ENCODE measurements at regions not wholly inside any gene's neighbourhood (a gene's known extent, or its start where the extent isn't known, plus 50 kb on each side); places are given as distances from the start of the nearest gene placed in this dataset.

- no peak for DNase-seq
Observed at GRCh38 chr19:30778961-30779715, 407.0 kb downstream of the ZNF536 start.

GRCh38 chr19:30778061-30778460 is 405.9 kb downstream of the ZNF536 start:
- no peak for DNase-seq

GRCh38 chr19:30775956-30776355 is 403.8 kb downstream of the ZNF536 start:
- DNase-seq = no peak

GRCh38 chr19:30774252-30774766 is 402.1 kb downstream of the ZNF536 start:
- DNase-seq = no peak

- DNase-seq = no peak
Observed at GRCh38 chr19:30762651-30763050, 390.5 kb downstream of the ZNF536 start.

GRCh38 chr19:30760014-30760413 is 387.8 kb downstream of the ZNF536 start:
- DNase-seq = no peak

GRCh38 chr19:30757837-30758617 is 385.8 kb downstream of the ZNF536 start:
- no peak for DNase-seq

GRCh38 chr19:30757104-30757836 is 385.1 kb downstream of the ZNF536 start:
- DNase-seq = no peak

- no peak for DNase-seq
Observed at GRCh38 chr19:30755581-30755980, 383.4 kb downstream of the ZNF536 start.

GRCh38 chr19:30754162-30754561 is 382.0 kb downstream of the ZNF536 start:
- DNase-seq = no peak

- DNase-seq = no peak
Observed at GRCh38 chr19:30752876-30753275, 380.7 kb downstream of the ZNF536 start.

GRCh38 chr19:30752201-30752600 is 380.0 kb downstream of the ZNF536 start:
- no peak for DNase-seq

- DNase-seq = no peak
Observed at GRCh38 chr19:30745476-30745985, 373.3 kb downstream of the ZNF536 start.

- no peak for DNase-seq
Observed at GRCh38 chr19:30744741-30745475, 372.7 kb downstream of the ZNF536 start.

GRCh38 chr19:30743702-30744101 is 371.5 kb downstream of the ZNF536 start:
- DNase-seq = no peak

GRCh38 chr19:30743011-30743410 is 370.8 kb downstream of the ZNF536 start:
- no peak for DNase-seq

- DNase-seq = no peak
Observed at GRCh38 chr19:30742406-30742938, 370.3 kb downstream of the ZNF536 start.

- DNase-seq = no peak
Observed at GRCh38 chr19:30741566-30741965, 369.4 kb downstream of the ZNF536 start.

- no peak for DNase-seq
Observed at GRCh38 chr19:30739394-30739793, 367.2 kb downstream of the ZNF536 start.

GRCh38 chr19:30738047-30738446 is 365.9 kb downstream of the ZNF536 start:
- DNase-seq = no peak

GRCh38 chr19:30734669-30735068 is 362.5 kb downstream of the ZNF536 start:
- DNase-seq = no peak
